ENCODE measurements at regions not wholly inside any gene's neighbourhood (a gene's known extent, or its start where the extent isn't known, plus 50 kb on each side); places are given as distances from the start of the nearest gene placed in this dataset.
"Not testable (repeated sequence)": the region's sequence is repeated elsewhere in the genome, so short reads cannot be mapped to it uniquely, and the experiment has no call there.

- not testable (repeated sequence) for DNase-seq
Measured at GRCh38 chr16:85244452-85244851, 132.2 kb upstream of the CIBAR2 start.

DNA sequence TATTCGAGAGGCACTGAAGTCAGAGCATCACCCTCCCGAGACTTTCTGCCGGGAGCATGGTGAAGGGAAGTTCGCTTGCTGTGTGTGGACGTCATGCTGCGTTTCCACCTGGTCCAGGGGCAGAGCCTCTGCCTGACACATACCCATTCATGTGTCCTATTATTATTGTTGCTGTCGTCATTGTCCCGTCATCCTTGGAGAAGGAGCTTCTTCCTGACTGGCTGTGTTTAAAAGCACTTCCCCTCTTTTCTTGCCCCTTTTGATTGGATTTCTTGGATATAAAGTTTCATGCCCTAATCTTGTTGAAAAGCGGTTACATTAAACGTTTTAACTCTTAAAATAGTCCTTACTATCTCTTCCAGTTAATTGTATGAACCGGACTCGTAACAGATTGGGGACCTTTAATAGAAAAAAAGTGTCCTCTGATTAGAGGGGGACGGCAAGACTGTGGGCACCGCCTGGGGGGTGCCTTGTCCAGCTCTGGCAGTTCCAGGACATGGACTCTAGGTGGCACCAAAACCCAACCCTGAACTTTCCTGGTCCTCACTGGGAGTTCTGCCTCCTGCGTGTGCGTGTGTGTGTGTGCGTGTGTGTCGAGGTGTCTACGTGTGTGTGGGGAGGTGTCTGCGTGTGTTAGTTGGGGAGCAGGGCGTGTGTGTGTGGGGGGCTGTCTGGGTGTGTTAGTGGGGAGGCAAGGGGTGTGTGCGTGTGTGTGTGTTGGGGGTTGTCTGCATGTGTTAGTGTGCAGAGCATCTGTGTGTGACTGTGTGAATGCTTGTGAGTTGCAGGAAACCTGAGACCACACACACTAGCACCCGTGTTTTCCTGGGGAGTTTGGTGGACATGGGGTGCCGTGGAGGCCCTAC is 133.3 kb upstream of the CIBAR2 start:
- no peak for DNase-seq

GRCh38 chr16:85246473-85246872 is 134.2 kb upstream of the CIBAR2 start:
- no peak for DNase-seq

DNA sequence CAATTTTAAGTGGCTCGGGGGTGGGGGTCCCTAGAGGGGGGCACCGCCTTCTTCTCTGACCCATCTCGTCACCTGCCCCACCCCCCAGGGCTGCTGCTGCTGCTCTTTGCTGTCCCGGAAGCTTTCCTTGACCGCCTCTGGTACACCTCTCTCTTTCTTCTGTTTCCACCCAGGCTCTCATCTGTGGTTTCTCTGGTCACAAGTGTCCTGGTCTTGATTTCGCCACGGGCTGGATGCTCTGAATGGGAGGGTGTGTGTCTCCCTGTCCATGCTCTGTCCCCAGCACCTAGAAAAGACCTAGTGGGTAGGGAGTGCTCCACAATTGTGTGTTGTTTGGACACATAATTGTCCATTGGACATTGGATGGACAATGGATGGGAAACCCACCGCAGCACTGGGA is 134.7 kb upstream of the CIBAR2 start:
- DNase-seq: no peak

DNA sequence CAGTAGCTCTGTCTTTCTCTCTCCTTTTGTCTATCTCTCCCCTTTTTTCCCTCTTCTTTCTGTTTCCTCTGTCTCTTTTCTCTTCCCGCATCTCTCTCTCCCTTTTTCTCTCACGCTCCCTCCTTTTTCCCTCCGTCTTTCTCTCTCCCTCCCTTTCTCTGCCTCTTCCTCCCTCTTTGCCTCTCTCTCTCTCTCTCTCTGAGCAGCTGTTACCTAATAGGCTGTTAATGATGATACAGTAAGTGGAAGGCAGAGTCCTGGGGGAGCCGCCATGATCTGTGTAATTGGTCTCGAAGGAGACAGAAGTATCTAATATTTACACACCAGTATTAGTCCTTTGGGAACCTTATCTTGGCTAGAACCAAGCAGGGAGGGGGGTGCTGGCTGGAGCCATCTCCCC is 136.1 kb upstream of the CIBAR2 start:
- no peak for DNase-seq

DNA sequence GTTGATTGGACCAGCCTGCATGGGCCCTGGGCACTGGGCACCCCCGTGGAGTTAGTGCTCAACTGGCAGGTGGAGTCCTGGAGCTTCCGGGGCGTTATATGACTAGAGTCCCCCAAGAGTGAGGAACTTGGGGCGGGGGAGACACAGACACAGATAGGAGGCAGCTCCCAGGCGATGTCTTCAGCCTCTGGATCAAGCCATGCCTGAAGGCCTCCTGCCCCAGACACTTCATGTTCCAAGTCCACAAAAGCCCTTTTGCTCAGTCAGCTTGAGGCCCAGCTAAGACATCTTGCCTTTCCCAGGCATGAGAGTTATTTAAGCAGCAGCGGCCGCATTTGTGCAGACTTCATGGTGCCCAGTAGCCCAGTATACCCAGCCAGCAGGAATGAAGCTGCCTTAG is 136.6 kb upstream of the CIBAR2 start:
- no peak for DNase-seq

GRCh38 chr16:85249418-85250146 is 137.3 kb upstream of the CIBAR2 start:
- no peak for DNase-seq

DNA sequence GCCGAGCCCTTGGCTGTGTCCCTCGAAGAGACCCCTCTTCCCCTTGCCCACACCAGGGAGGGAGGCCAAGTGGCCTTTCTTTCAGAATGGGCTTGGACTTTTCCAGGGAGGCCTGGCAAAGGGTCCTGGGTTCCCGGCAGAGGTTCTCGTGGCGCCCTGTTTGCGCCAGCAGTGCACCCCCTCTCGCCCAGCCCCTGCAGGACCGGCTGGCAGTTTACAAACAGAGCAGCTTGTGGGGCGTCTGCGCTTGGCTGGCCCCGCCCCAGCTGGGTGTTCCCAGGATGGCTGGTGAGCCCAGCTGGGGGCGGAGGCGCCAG is 137.8 kb upstream of the CIBAR2 start:
- DNase-seq: no peak

GRCh38 chr16:85250609-85251223 is 138.4 kb upstream of the CIBAR2 start:
- DNase-seq: no peak

GRCh38 chr16:85251225-85251760 is 139.0 kb upstream of the CIBAR2 start:
- DNase-seq: no peak

GRCh38 chr16:85252014-85252413 is 139.7 kb upstream of the CIBAR2 start:
- DNase-seq: no peak

GRCh38 chr16:85252461-85252860 is 140.2 kb upstream of the CIBAR2 start:
- no peak for DNase-seq

DNA sequence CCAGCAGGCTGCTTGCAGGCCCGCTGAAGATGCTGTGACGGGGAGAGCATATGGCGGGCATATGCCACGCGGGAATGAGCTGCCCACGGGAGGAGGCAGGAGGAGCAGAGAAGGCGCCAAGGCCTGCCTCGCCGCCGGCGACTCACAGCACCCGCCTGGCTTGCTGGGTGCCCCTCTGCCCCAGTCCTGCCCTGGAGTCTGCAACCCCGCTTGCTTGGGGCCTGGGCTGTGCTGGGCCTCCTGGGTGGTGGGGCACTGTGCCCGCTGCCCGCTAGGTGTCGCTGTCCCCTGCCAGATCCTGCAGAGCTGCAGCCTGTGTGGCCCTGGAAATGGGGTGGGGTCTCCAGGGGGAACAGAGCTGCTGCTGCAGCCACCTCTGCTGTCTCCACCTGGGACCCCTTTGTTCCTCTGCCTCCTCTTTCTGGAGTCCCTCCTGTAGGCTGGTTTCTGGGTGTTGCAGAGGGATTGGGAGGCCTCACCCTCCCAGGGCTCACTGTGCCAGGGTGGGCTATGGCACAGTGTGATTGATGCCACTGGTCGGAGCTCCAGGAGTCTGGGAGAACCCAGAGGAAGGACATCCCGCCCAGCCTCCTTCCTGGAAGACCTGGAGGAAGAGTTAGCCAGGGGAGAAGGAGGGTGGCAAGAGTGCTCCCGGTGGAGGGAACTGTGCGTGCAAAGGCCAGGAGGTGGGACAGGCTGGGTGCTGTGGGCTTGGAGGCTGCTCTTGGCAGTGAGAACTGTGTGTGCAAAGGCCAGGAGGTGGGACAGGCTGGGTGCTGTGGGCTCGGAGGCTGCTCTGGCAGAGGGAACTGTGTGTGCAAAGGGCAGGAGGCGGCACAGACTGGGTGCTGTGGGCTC is 141.0 kb upstream of the CIBAR2 start:
- DNase-seq: no peak

DNA sequence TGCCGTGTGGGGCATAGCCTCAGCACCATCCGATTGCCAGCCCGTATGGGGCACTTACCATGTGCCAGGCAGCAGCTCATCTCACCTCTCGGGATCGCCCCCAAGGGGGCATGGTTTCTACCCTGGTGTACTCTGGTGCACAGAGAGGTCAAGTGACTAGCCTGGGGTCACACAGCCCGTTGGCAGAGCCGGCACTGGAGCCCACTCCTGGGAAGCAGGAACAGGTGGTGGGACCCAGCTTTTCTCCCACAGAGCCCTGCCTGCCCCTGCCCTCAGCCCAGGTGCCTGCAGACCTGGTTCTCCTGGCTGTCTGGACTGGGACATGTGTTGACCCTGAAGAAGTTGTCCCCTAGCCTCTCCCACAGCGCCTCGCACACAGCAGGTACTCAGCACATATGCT is 141.8 kb upstream of the CIBAR2 start:
- DNase-seq: no peak

DNA sequence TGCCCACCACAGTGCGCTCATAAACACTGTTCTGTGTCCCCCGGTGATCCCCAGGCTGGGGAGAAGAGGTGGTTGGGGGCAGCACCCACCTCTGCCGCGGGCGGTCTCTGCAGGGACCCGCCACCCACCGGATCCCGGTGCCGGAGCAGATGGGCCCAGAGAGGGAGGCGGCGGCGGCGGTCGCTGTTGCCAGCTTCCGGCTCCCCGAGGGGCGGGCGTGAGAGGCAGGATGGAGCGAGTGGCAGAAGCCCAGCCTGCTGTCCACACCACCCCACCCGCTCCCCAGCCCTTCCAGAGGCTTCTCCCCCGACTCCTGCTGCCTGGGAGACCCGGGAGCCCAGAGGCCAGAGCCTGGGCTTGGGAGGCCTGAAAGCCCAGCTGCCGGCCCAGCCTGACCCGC is 142.6 kb upstream of the CIBAR2 start:
- DNase-seq: no peak

DNA sequence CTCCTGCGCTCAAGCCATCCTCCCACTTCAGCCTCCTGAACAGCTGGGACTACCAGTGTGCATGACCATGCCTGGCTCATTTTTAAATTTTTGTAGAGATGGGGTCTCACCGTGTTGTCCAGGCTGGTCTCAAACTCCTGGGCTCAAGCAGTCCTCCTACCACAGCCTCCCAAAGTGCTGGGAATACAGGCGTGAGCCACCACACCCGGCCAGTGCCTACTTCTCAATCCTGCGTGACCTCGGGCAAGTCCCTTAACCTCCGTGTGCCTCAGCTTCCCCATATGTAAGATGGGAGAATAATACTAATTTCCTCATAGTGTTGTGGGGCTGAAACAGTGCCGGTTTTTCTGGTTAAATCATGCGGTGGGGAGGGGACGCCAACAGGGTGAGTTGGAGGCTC is 143.5 kb upstream of the CIBAR2 start:
- no peak for DNase-seq

GRCh38 chr16:85256190-85256739 is 144.0 kb upstream of the CIBAR2 start:
- no peak for DNase-seq

DNA sequence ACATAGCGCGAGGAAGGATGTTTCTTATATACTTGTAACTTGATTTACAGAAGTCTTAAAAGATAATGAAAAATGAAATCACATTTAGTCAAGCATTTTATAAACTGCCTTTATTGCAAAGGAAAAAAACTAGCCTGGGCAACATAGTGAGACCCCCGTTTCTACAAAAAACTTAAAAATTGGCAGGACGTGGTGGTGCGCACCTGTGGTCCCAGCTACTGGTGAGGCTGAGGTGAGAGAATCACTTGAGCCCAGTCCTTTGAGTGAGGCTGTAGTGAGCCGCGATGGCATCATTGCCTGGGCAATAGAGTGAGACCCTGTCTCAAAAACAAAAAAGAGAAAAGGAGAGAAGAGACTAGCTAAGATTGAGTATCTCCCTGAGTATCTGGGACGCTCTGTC is 145.2 kb upstream of the CIBAR2 start:
- DNase-seq: no peak

DNA sequence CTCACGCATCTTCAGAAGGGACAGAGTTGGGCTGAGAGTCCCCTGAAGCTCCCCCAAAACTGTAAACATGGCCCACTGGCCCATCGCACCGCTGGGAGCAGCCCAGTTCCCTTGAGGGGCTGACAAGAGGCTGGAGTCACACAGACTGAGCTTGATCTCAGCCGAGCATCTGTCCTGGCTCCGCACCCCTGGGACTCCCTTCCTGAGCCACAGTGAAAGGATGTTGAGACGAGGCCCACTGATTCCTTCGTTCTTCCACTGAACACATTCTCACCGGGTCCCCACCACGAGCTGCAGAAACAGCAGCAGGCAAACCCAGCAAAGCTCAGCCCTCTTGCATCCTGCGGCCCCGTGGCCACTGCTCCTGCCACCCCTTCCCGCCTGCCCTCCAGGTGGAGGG is 145.9 kb upstream of the CIBAR2 start:
- no peak for DNase-seq

- no peak for DNase-seq
Measured at GRCh38 chr16:85258629-85259028, 146.4 kb upstream of the CIBAR2 start.

DNA sequence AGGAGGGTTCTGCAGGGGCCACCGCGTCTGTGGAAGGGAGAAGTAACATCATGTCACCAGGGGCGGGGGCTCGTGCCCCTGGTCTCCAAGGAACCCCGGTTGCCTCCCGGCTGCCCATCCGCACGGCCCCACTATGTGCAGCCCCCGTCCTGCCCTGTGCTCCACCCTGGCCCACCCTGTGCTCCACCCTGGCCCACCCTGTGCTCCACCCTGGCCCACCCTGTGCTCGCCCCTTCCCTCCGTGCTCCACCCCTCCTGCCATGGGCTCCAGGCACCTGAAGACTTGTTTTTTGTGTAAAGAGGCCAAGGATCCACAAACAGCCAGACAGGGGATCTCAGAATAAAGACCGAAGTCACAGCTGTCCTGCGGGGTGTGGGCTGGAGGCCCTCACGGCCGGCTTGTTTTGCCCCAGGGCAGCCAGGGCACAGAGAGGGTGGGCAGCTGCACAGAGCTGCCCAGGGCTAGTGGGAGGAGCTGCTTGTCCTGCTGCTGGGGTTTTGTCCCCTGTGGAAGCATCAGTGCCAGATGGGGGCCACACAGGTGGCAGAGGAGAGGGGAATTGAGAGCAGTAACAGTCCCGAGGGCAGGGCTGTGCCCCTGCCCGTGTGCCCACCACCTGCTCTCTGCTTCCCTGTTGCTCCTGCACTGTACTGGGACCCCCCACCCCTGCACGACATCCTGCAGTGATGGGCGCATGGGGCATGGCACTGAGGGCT is 147.0 kb upstream of the CIBAR2 start:
- DNase-seq: no peak

DNA sequence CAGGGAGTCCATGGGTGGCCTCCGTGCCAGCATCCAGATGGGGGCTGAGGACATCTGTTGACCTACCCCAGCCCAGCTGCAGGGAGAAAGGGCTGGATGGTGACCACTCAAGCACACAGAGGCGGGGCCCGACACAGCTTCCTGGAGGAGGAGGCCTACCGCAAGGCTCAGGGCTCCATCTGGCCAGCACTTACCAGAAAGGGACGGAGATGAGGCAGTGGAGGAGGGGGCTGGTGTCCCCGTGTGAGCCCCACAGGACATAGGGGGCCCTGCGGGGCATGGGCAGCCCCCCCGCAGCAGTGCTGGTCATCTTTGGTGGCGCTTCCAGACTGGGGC is 147.5 kb upstream of the CIBAR2 start:
- no peak for DNase-seq
